GM12891 (cell line): ENCODE measurements at regions not wholly inside any gene's neighbourhood (a gene's known extent, or its start where the extent isn't known, plus 50 kb on each side); places are given as distances from the start of the nearest gene placed in this dataset.

Experiments
- DNase-seq: peaks from one replicate; pipeline ENCODE4 v3.0.0; 2011; ENCODE audit warnings: low spot score; ENCODE audit not compliant: insufficient read length
- FAIRE-seq: peaks from 2 replicates; lab custom pipeline; 2011; peaks lifted over from hg19 to GRCh38; lab: Jason Lieb, UNC
- PAX5 ChIP-seq: IDR thresholded peaks from 2 replicates; pipeline ENCODE4 v1.6.1; 2011; ENCODE audit warnings: low read length, moderate library complexity, mild to moderate bottlenecking; ENCODE audit not compliant: insufficient read depth, severe bottlenecking
- POLR2A ChIP-seq: IDR thresholded peaks from 2 replicates; pipeline ENCODE4 v1.6.1; 2011; ENCODE audit warnings: low read depth, low read length, control low read depth
- POLR2AphosphoS5 ChIP-seq: IDR thresholded peaks from 2 replicates; pipeline ENCODE4 v1.6.1; 2011; ENCODE audit warnings: low read depth, low read length, control low read depth
- POU2F2 ChIP-seq: IDR thresholded peaks from 2 replicates; pipeline ENCODE4 v1.6.1; 2011; ENCODE audit warnings: low read depth, mild to moderate bottlenecking, control low read depth, low read length, moderate library complexity
- SPI1 ChIP-seq: IDR thresholded peaks from 2 replicates; pipeline ENCODE4 v1.6.1; 2011; ENCODE audit warnings: low read depth, low read length, control low read depth
- TAF1 ChIP-seq: IDR thresholded peaks from 2 replicates; pipeline ENCODE4 v1.6.1; 2011; ENCODE audit warnings: low read depth, low read length, control low read depth

GRCh38 chr1:168427051-168427450 lies 116.7 kb downstream of the XCL2 start:
- TF ChIP-seq POU2F2: no peak
- no peak for TF ChIP-seq POLR2AphosphoS5
- no peak for TF ChIP-seq PAX5
- no peak for TF ChIP-seq POLR2A
- TF ChIP-seq TAF1: no peak
- no peak for TF ChIP-seq SPI1
- DNase-seq: no peak
- FAIRE-seq: no peak

DNA sequence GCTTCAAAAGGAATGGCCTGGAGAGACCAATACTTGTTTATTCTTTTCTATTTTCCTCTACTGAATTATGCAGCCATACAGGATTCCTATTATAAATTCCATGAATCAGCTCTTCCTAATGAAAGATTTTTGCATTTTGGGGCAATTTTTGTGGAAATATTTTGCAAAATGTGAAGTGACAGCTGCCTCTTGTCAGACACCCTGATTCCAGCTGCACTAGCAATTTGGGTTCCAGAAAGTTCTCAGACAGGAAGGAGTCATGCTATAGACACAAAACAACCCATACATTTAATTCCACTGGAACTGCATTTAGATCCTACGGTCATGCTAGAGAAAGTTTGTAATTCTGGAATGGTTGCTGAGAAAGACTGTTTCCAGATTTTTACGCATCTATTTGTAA lies 119.5 kb downstream of the XCL2 start:
- FAIRE-seq: no peak
- no peak for DNase-seq
- TF ChIP-seq SPI1: no peak
- TF ChIP-seq POLR2A: no peak
- no peak for TF ChIP-seq PAX5
- TF ChIP-seq POU2F2: no peak
- no peak for TF ChIP-seq POLR2AphosphoS5
- TF ChIP-seq TAF1: no peak

- DNase-seq (no peak), FAIRE-seq (no peak)
- TF ChIP-seq SPI1: no peak
- no peak for TF ChIP-seq POLR2A
- no peak for TF ChIP-seq PAX5
- TF ChIP-seq POLR2AphosphoS5: no peak
- no peak for TF ChIP-seq POU2F2
- no peak for TF ChIP-seq TAF1
Measured at GRCh38 chr1:168422203-168422847, 121.5 kb downstream of the XCL2 start.

DNA sequence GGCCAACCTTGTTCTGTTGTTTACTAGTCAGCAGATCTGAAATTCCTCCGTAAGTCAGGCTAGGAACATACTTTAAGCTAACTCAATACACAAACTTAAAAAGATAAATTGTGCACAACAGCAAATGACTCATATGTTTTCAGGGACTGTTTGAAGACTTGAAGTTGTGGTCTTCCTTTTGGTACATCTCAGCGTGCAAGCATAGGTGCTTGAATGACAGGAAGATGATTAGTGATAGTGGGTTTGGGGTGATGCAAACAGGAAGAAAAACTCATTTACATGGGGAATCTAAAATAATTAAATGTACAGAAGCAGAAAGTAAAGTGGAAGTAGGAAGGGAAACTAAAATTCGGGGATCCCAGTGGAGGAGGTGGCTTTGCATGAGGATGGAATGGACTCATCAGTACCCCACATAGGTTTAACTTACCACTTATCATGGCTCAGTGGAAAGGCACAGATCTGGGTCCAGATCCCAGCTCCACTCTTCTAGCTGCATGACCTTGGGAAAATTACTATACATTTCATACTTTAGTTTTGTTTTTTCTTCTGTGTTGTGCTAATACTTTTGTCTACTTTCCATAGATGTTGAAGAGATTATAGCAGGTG lies 122.3 kb downstream of the XCL2 start:
- no peak for FAIRE-seq
- no peak for DNase-seq
- TF ChIP-seq PAX5 (no peak), TAF1 (no peak), POLR2AphosphoS5 (no peak), SPI1 (no peak), POLR2A (no peak), POU2F2 (no peak)

DNA sequence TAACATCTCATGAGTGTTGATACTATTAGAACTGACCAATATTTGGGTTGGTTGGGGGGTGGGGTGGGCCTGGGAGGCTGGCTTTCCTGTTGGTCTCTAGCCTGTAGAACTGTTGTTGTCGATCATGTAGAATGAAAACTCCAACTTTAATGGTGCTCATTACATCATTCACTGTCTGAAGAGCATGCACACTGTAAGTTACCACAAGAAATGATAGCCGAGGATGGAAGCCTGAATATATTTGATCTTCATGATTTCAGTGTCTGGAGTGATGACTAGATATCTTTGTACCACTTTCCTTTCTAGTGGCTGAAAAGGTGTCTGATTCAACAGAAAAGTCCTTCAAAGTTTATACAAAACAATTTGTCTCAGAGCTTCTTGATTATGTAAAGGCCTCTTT lies 123.6 kb downstream of the XCL2 start:
- DNase-seq: no peak
- no peak for FAIRE-seq
- TF ChIP-seq POU2F2: no peak
- no peak for TF ChIP-seq SPI1
- TF ChIP-seq PAX5: no peak
- no peak for TF ChIP-seq POLR2A
- TF ChIP-seq POLR2AphosphoS5: no peak
- no peak for TF ChIP-seq TAF1

DNA sequence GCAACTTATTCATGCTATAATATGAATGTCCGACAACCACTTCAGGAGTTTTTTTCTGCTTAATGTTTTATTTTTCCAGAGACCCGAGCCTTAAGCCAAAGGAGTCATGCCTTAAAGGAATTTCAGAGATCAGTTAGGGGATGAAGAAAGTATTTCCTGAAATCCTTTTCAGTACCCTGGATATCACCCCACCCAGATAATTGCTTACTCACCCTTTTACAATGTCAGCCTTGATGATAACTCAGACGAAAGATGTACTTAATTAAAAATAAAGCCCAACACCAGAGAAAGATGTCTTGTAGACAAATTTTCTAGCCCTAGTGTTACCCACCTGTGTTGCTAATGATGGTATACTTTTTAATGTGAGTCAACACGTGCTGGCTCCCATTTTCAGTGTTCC lies 124.1 kb downstream of the XCL2 start:
- TF ChIP-seq TAF1 (no peak), PAX5 (no peak), SPI1 (no peak), POLR2A (no peak), POU2F2 (no peak), POLR2AphosphoS5 (no peak)
- no peak for DNase-seq
- no peak for FAIRE-seq

- no peak for TF ChIP-seq SPI1
- TF ChIP-seq PAX5: no peak
- no peak for TF ChIP-seq POLR2AphosphoS5
- no peak for TF ChIP-seq TAF1
- TF ChIP-seq POLR2A: no peak
- TF ChIP-seq POU2F2: no peak
- DNase-seq (no peak), FAIRE-seq (no peak)
Measured at GRCh38 chr1:168416220-168416619, 127.6 kb downstream of the XCL2 start.

- FAIRE-seq (no peak), DNase-seq (no peak)
- TF ChIP-seq POLR2AphosphoS5 (no peak), POLR2A (no peak), PAX5 (no peak), TAF1 (no peak), SPI1 (no peak), POU2F2 (no peak)
Measured at GRCh38 chr1:168414914-168415313, 128.9 kb downstream of the XCL2 start.

GRCh38 chr1:168410464-168410863 lies 129.8 kb downstream of the TBX19 start:
- FAIRE-seq (no peak), DNase-seq (no peak)
- TF ChIP-seq POLR2A (no peak), TAF1 (no peak), POLR2AphosphoS5 (no peak), SPI1 (no peak)

DNA sequence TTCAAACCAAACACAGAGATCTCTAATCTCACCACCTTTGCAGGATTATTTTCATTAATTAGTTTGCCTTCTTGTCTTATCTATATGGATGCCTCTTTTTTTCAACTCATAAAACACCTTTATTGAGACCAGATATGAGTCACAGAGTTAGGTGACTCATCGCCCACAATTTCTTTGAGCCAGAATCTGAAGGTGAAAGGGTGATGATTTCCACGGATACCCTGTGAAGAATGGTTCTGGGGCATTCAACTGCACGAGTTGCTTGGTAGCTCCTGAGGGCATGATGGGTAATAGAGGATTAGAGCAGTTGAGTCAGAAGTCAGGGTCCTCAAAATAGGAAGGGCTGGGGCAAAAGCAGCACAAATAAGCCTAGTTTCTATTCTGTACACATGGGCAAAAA lies 128.2 kb downstream of the TBX19 start:
- FAIRE-seq: no peak
- DNase-seq: no peak
- TF ChIP-seq PAX5 (no peak), POU2F2 (no peak), SPI1 (no peak), TAF1 (no peak), POLR2A (no peak)
